HepG2 (cell line): ENCODE measurements at regions not wholly inside any gene's neighbourhood (a gene's known extent, or its start where the extent isn't known, plus 50 kb on each side); places are given as distances from the start of the nearest gene placed in this dataset.

Experiments used
- ATAC-seq: fragments of 200-7000 bp; cut with Tn5 transposase; 3 replicates; pipeline ENCODE4 v1.9.1; 2020; ENCODE audit warnings: mild to moderate bottlenecking, moderate library complexity
- BruUV-seq: library from RNA; stranded (reverse); fragments of 400-500 nt; replicated peaks from 2 replicates; lab custom pipeline; 2021; lab: Mats Ljungman, UMichigan
- CTCF ChIA-PET: fragments of 300-600 bp; formaldehyde crosslinking; extraction: SDS; loops from one replicate; lab custom pipeline; 2021; ENCODE audit warnings: low total read pairs, inconsistent platforms, low intra/inter-chr PET ratio; lab: Yijun Ruan, JAX
- POLR2A ChIA-PET: fragments of 350-600 bp; sonication (Branson Sonifier 250); formaldehyde crosslinking; loops from one replicate; lab custom pipeline; 2020; ENCODE audit warnings: antibody characterized with exemption, inconsistent platforms; lab: Yijun Ruan, JAX
- DNase-seq: peaks from one replicate; pipeline ENCODE4 v3.0.0-alpha.2; 2015; ENCODE audit warnings: low spot score
- FAIRE-seq: peaks from 3 replicates; lab custom pipeline; 2011; peaks lifted over from hg19 to GRCh38; lab: Jason Lieb, UNC
- H2AFZ ChIP-seq: one replicate; pipeline ENCODE4 v1.6.1; 2011; ENCODE audit warnings: low read length, inconsistent platforms
- H3K27ac ChIP-seq: fragments of 300-600 bp; 3 replicates; pipeline ENCODE4 v1.8.0; 2011; ENCODE audit warnings: mixed run types, mild to moderate bottlenecking, mixed read lengths, low read length, inconsistent platforms; ENCODE audit not compliant: insufficient read depth; ENCODE audit errors: extremely low read length
- H3K27me3 ChIP-seq, 2 experiments: fragments of 200-600 bp in 1 of 2; 2 replicates in 1 of 2; 3 replicates in 1 of 2; pipeline versions ENCODE4 v1.6.0 to v1.8.0; 2011; ENCODE audit warnings: low read length in 2 of 2, mild to moderate bottlenecking in 2 of 2, moderate library complexity in 2 of 2, inconsistent platforms in 1 of 2; ENCODE audit not compliant: insufficient read depth in 2 of 2, control insufficient read depth in 1 of 2
- H3K36me3 ChIP-seq, 2 experiments: fragments of 200-600 bp in 1 of 2; replicated peaks in 1 of 2; 2 replicates in 1 of 2; 3 replicates in 1 of 2; pipeline versions ENCODE4 v1.5.1 to v1.8.0; 2011; ENCODE audit warnings: low read length in 2 of 2, inconsistent platforms in 1 of 2; ENCODE audit not compliant: insufficient read depth in 2 of 2, control insufficient read depth in 1 of 2
- H3K4me1 ChIP-seq: 2 replicates; pipeline ENCODE4 v1.5.1; 2012; ENCODE audit warnings: low read length, inconsistent platforms; ENCODE audit not compliant: insufficient read depth
- H3K4me2 ChIP-seq: 2 replicates; pipeline ENCODE4 v1.6.0; 2011; ENCODE audit warnings: low read depth, low read length, inconsistent platforms
- H3K4me3 ChIP-seq, 3 experiments: fragments of 200-600 bp in 1 of 3; sonication (generic), shearing (Covaris generic) in 1 of 3; replicated peaks in 1 of 3; 2 replicates each; pipeline ENCODE4 v1.5.1; 2011 to 2016; ENCODE audit warnings: low read length in 3 of 3, inconsistent platforms in 2 of 3, low read depth in 2 of 3, mild to moderate bottlenecking in 2 of 3, control low read depth in 1 of 3, mixed read lengths in 1 of 3; ENCODE audit not compliant: insufficient read depth in 1 of 3
- H3K79me2 ChIP-seq: one replicate; pipeline ENCODE4 v1.6.1; 2011; ENCODE audit warnings: low read length, inconsistent platforms; ENCODE audit not compliant: insufficient read depth
- H3K9ac ChIP-seq: 2 replicates; pipeline ENCODE4 v1.6.0; 2011; ENCODE audit warnings: mild to moderate bottlenecking, low read depth, low read length, inconsistent platforms; ENCODE audit not compliant: insufficient read depth
- H3K9me3 ChIP-seq: 2 replicates; pipeline ENCODE4 v1.5.1; 2012; ENCODE audit warnings: mild to moderate bottlenecking, low read length
- H4K20me1 ChIP-seq: 2 replicates; pipeline ENCODE4 v1.6.0; 2011; ENCODE audit warnings: inconsistent platforms, mild to moderate bottlenecking, low read length, moderate library complexity; ENCODE audit not compliant: insufficient read depth
- GLMP ChIP-seq: sonication (generic); formaldehyde crosslinking; IDR thresholded peaks from 2 replicates; pipeline ENCODE4 v1.9.0; 2021; ENCODE audit warnings: missing genetic modification reagents, mild to moderate bottlenecking, borderline replicate concordance
- HMG20A ChIP-seq: IDR thresholded peaks from 2 replicates; pipeline ENCODE4 v1.6.1; 2016; ENCODE audit warnings: borderline replicate concordance
- KLF11 ChIP-seq: IDR thresholded peaks from 2 replicates; pipeline ENCODE4 v1.6.1; 2016; ENCODE audit warnings: missing compliant biosample characterization
- MYNN ChIP-seq: sonication (generic); formaldehyde crosslinking; IDR thresholded peaks from 2 replicates; pipeline ENCODE4 v1.4.0; 2020; ENCODE audit warnings: mild to moderate bottlenecking, low read depth, missing genetic modification reagents
- NFYC ChIP-seq: IDR thresholded peaks from 2 replicates; pipeline ENCODE4 v1.6.1; 2016; ENCODE audit warnings: missing genetic modification reagents, missing compliant biosample characterization
- NPAS2 ChIP-seq: sonication (generic); formaldehyde crosslinking; IDR thresholded peaks from 2 replicates; pipeline ENCODE4 v1.8.0; 2022; ENCODE audit warnings: mild to moderate bottlenecking, missing genetic modification reagents, borderline replicate concordance
- PBX2 ChIP-seq: IDR thresholded peaks from 2 replicates; pipeline ENCODE4 v1.6.1; 2016; ENCODE audit warnings: control low read depth
- POGZ ChIP-seq: sonication (generic); formaldehyde crosslinking; IDR thresholded peaks from 2 replicates; pipeline ENCODE4 v1.4.0; 2020; ENCODE audit warnings: mild to moderate bottlenecking, missing genetic modification reagents
- SNAI1 ChIP-seq: sonication (generic); formaldehyde crosslinking; IDR thresholded peaks from 2 replicates; pipeline ENCODE4 v1.5.0; 2020; ENCODE audit warnings: mild to moderate bottlenecking, missing genetic modification reagents, borderline replicate concordance
- TAF1 ChIP-seq: sonication (generic); formaldehyde crosslinking; IDR thresholded peaks from 2 replicates; pipeline ENCODE4 v1.4.0; 2020; ENCODE audit warnings: missing genetic modification reagents
- UBTF ChIP-seq: sonication (generic); formaldehyde crosslinking; IDR thresholded peaks from 2 replicates; pipeline ENCODE4 v1.4.0; 2020; ENCODE audit warnings: mild to moderate bottlenecking, missing genetic modification reagents
- ZNF382 ChIP-seq: sonication (generic); formaldehyde crosslinking; IDR thresholded peaks from 2 replicates; pipeline ENCODE4 v1.5.0; 2020; ENCODE audit warnings: missing genetic modification reagents, mild to moderate bottlenecking, borderline replicate concordance
- ZNF484 ChIP-seq: sonication (generic); formaldehyde crosslinking; IDR thresholded peaks from 2 replicates; pipeline ENCODE4 v1.5.1; 2020; ENCODE audit warnings: mild to moderate bottlenecking, low read depth, missing genetic modification reagents, borderline replicate concordance
- WGBS: methylation state at CpG from one replicate; pipeline ENCODE4 v1.1.6; 2017; ENCODE audit warnings: low lambda C conversion rate; 5-methylcytosine and 5-hydroxymethylcytosine counted together
- in situ Hi-C: cut with HindIII; loops from 2 replicates; pipeline ENCODE4 v1.10.0; 2017; ENCODE audit warnings: low pct_unique_long_range_greater_than_20kb; ENCODE audit not compliant: extremely low pct_ligation_motif_present
- intact Hi-C: fragments of 100-400 bp; cut with micrococcal nuclease; formaldehyde crosslinking; loops from one replicate; pipeline ENCODE4 v1.10.0; 2022; ENCODE audit not compliant: unreplicated experiment

- TF ChIP-seq UBTF (no peak), POGZ (CRISPR knock-in tag) (no peak), MYNN (CRISPR knock-in tag) (no peak)
Measured at GRCh38 chr3:157683668-157684067, 180.5 kb upstream of the VEPH1 start (continued).

- Histone ChIP-seq H3K9me3 (no peaks in the 10 kb centered on the region), H3K27me3 (no peaks in the 10 kb centered on the region), H3K9ac (no peak overlapping the region), H3K79me2 (no peaks in the 10 kb centered on the region), H3K4me1 (no peaks in the 10 kb centered on the region), H3K36me3 (no peaks in the 10 kb centered on the region), H3K27ac (no peak overlapping the region), H3K4me2 (no peak overlapping the region), H2AFZ (no peak overlapping the region), H3K4me3 (no peak overlapping the region), H4K20me1 (no peaks in the 10 kb centered on the region)
- ATAC-seq (no peak), FAIRE-seq (no peak), DNase-seq (no peak)
- BruUV-seq: no TSS peak
- CTCF ChIA-PET: no interaction called here
- POLR2A ChIA-PET: no interaction called here
- intact Hi-C loops (no loop called here), in situ Hi-C loops (no loop called here)
- 0% methylated on average over 1 of the region's 1 CpG for WGBS
- TF ChIP-seq NPAS2 (CRISPR knock-in tag): no peak
Measured at GRCh38 chr3:157672061-157672460, 168.8 kb upstream of the VEPH1 start.

- ChIA-PET CTCF (no interaction called here), POLR2A (no interaction called here)
- FAIRE-seq (no peak), ATAC-seq (no peak), DNase-seq (no peak)
- Histone ChIP-seq H3K9ac (no peak overlapping the region), H3K4me3 (no peak overlapping the region), H3K79me2 (no peaks in the 10 kb centered on the region), H3K27me3 (no peaks in the 10 kb centered on the region), H3K27ac (no peak overlapping the region), H3K4me1 (no peaks in the 10 kb centered on the region), H3K9me3 (no peaks in the 10 kb centered on the region), H3K4me2 (no peak overlapping the region), H4K20me1 (no peaks in the 10 kb centered on the region), H2AFZ (no peak overlapping the region), H3K36me3 (no peaks in the 10 kb centered on the region)
- in situ Hi-C loops: no loop called here
- no TSS peak for BruUV-seq
- under 1% methylated on average over 3 of the region's 3 CpGs for WGBS
- intact Hi-C loops: no loop called here
- TF ChIP-seq GLMP (CRISPR knock-in tag) (no peak), ZNF484 (CRISPR knock-in tag) (no peak), TAF1 (CRISPR knock-in tag) (no peak), SNAI1 (no peak), KLF11 (CRISPR knock-in tag) (no peak), PBX2 (no peak), ZNF382 (CRISPR knock-in tag) (no peak), HMG20A (CRISPR knock-in tag) (no peak), NFYC (CRISPR knock-in tag) (no peak)
Measured at GRCh38 chr3:157671656-157672055, 168.4 kb upstream of the VEPH1 start.
